ENCODE measurements at regions not wholly inside any gene's neighbourhood (a gene's known extent, or its start where the extent isn't known, plus 50 kb on each side); places are given as distances from the start of the nearest gene placed in this dataset.

DNA sequence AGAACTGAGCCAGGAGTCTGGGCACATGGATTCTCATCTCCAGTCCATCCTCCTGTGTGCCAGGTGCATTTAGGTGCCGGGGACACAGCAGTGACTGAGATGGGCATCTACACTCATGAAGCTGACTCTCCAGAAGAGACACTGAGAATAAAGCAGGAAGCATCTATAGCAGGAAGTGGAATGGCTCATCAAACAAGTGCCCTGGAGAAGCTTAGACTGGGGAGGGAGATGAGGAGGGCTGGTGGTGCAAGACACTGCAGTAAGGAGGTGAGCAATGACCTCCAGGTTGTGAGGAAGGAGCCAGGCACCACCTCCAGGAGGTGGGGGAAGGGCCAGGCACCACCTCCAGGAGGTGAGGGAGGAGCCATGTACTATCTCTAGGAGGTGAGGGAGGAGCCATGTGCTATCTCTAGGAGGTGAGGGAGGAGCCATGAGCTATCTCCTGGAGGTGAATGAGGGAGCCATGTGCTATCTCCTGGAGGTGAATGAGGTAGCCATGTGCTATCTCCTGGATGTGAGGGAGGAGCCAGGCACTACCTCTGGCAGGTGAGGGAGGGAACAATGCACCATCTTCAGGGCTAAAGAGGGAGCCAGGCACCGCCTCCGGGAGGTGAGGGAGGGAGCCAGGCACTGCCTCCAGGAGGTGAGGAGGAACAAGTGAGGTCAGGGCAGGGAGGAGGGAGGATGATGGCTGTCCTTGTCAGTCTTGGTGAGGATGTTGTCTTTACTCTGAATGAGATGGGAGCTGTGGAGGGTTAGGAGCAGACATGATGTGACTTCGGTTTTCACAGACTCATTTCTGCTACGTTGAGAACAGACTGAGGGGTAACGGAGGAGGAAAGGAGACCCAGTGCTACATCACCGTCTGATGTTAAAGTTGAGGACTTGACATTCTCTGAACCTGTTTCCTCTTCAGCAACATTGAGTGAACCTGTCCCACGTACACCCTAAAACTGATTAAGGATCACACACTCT is 961.9 kb upstream of the TMEM132C start:
- TF ChIP-seq, protein P1, sequence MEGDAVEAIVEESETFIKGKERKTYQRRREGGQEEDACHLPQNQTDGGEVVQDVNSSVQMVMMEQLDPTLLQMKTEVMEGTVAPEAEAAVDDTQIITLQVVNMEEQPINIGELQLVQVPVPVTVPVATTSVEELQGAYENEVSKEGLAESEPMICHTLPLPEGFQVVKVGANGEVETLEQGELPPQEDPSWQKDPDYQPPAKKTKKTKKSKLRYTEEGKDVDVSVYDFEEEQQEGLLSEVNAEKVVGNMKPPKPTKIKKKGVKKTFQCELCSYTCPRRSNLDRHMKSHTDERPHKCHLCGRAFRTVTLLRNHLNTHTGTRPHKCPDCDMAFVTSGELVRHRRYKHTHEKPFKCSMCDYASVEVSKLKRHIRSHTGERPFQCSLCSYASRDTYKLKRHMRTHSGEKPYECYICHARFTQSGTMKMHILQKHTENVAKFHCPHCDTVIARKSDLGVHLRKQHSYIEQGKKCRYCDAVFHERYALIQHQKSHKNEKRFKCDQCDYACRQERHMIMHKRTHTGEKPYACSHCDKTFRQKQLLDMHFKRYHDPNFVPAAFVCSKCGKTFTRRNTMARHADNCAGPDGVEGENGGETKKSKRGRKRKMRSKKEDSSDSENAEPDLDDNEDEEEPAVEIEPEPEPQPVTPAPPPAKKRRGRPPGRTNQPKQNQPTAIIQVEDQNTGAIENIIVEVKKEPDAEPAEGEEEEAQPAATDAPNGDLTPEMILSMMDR (IDR thresholded peaks at IDR 0.05; ENCODE audit: insufficient read depth, low read length), result no peak
- TF ChIP-seq, protein P2, sequence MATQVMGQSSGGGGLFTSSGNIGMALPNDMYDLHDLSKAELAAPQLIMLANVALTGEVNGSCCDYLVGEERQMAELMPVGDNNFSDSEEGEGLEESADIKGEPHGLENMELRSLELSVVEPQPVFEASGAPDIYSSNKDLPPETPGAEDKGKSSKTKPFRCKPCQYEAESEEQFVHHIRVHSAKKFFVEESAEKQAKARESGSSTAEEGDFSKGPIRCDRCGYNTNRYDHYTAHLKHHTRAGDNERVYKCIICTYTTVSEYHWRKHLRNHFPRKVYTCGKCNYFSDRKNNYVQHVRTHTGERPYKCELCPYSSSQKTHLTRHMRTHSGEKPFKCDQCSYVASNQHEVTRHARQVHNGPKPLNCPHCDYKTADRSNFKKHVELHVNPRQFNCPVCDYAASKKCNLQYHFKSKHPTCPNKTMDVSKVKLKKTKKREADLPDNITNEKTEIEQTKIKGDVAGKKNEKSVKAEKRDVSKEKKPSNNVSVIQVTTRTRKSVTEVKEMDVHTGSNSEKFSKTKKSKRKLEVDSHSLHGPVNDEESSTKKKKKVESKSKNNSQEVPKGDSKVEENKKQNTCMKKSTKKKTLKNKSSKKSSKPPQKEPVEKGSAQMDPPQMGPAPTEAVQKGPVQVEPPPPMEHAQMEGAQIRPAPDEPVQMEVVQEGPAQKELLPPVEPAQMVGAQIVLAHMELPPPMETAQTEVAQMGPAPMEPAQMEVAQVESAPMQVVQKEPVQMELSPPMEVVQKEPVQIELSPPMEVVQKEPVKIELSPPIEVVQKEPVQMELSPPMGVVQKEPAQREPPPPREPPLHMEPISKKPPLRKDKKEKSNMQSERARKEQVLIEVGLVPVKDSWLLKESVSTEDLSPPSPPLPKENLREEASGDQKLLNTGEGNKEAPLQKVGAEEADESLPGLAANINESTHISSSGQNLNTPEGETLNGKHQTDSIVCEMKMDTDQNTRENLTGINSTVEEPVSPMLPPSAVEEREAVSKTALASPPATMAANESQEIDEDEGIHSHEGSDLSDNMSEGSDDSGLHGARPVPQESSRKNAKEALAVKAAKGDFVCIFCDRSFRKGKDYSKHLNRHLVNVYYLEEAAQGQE (IDR thresholded peaks at IDR 0.05; ENCODE audit: insufficient replicate concordance, low read depth), result no peak
- no peak for TF ChIP-seq SPI1 (IDR thresholded peaks at IDR 0.05; ENCODE audit: borderline replicate concordance, low read depth)

All from HL-60 (cell line).